SK-N-SH treated with all-trans-retinoic acid at 6 μM for 48 hours (cell line): ENCODE measurements at regions not wholly inside any gene's neighbourhood (a gene's known extent, or its start where the extent isn't known, plus 50 kb on each side); places are given as distances from the start of the nearest gene placed in this dataset.

Source experiments
- ATAC-seq: fragments of 200-7000 bp; cut with Tn5 transposase; 3 replicates; pipeline ENCODE4 v1.9.1; 2020; ENCODE audit warnings: mild to moderate bottlenecking, moderate library complexity
- BACH2 ChIP-seq: fragments of 250-450 bp; sonication (Bioruptor Pico); IDR thresholded peaks from 2 replicates; pipeline ENCODE4 v1.9.0; 2021; ENCODE audit warnings: mild to moderate bottlenecking, borderline replicate concordance
- CREB5 ChIP-seq: fragments of 250-450 bp; sonication (Bioruptor Pico); IDR thresholded peaks from 2 replicates; pipeline ENCODE4 v1.5.1; 2020; ENCODE audit warnings: low read depth, mild to moderate bottlenecking, moderate library complexity
- CSDC2 ChIP-seq: fragments of 250-450 bp; sonication (Bioruptor Pico); IDR thresholded peaks from 2 replicates; pipeline ENCODE4 v1.5.0; 2020; ENCODE audit warnings: mild to moderate bottlenecking, moderate library complexity
- GLIS3 ChIP-seq: fragments of 250-450 bp; sonication (Bioruptor Pico); IDR thresholded peaks from 2 replicates; pipeline ENCODE4 v1.5.0; 2020; ENCODE audit warnings: mild to moderate bottlenecking, moderate library complexity
- PATZ1 ChIP-seq: fragments of 250-450 bp; sonication (Bioruptor Pico); IDR thresholded peaks from 2 replicates; pipeline ENCODE4 v1.8.0; 2020; ENCODE audit warnings: mild to moderate bottlenecking, moderate library complexity, borderline replicate concordance
- POU6F1 ChIP-seq: fragments of 250-450 bp; sonication (Bioruptor Pico); IDR thresholded peaks from 2 replicates; pipeline ENCODE4 v1.8.0; 2021; ENCODE audit warnings: low read depth, mild to moderate bottlenecking, moderate library complexity, borderline replicate concordance
- SNAI2 ChIP-seq: fragments of 250-450 bp; sonication (Bioruptor Pico); IDR thresholded peaks from 2 replicates; pipeline ENCODE4 v1.5.0; 2020; ENCODE audit warnings: mild to moderate bottlenecking, moderate library complexity
- TCF4 ChIP-seq: fragments of 250-450 bp; sonication (Bioruptor Pico); IDR thresholded peaks from 2 replicates; pipeline ENCODE4 v1.8.0; 2021; ENCODE audit warnings: mild to moderate bottlenecking, moderate library complexity, borderline replicate concordance
- TOX ChIP-seq: fragments of 250-450 bp; sonication (Bioruptor Pico); IDR thresholded peaks from 2 replicates; pipeline ENCODE4 v1.8.0; 2021; ENCODE audit warnings: mild to moderate bottlenecking, moderate library complexity, borderline replicate concordance
- ZFP3 ChIP-seq: fragments of 250-450 bp; sonication (Bioruptor Pico); IDR thresholded peaks from 2 replicates; pipeline ENCODE4 v1.5.0; 2020; ENCODE audit warnings: mild to moderate bottlenecking, moderate library complexity
- ZNF565 ChIP-seq: fragments of 450-650 bp; formaldehyde crosslinking; conservative IDR thresholded peaks from 2 replicates; pipeline ENCODE4 v1.5.0; 2020; ENCODE audit warnings: low read depth, mild to moderate bottlenecking, moderate library complexity
- ZNF70 ChIP-seq: fragments of 450-650 bp; formaldehyde crosslinking; IDR thresholded peaks from 2 replicates; pipeline ENCODE4 v1.5.0; 2020; ENCODE audit warnings: mild to moderate bottlenecking, moderate library complexity
- ZNF8 ChIP-seq: fragments of 450-650 bp; formaldehyde crosslinking; IDR thresholded peaks from 2 replicates; pipeline ENCODE4 v1.5.0; 2020; ENCODE audit warnings: mild to moderate bottlenecking, moderate library complexity
- TF ChIP-seq, protein P1 (sequence below): fragments of 250-450 bp; sonication (Bioruptor Pico); IDR thresholded peaks from 2 replicates; pipeline ENCODE4 v1.5.0; 2020; ENCODE audit warnings: mild to moderate bottlenecking, moderate library complexity
- TF ChIP-seq, protein P2 (sequence below): fragments of 250-450 bp; sonication (Bioruptor Pico); IDR thresholded peaks from 2 replicates; pipeline ENCODE4 v1.5.1; 2021; ENCODE audit warnings: mild to moderate bottlenecking, moderate library complexity

- TF ChIP-seq POU6F1 = no peak
These were observed 325.1 kb downstream of the GADD45G start for GRCh38 chr9:89929673-89930480.

GRCh38 chr9:89933578-89933977 lies 328.8 kb downstream of the GADD45G start:
- ATAC-seq = no peak
- TF ChIP-seq, protein P1, sequence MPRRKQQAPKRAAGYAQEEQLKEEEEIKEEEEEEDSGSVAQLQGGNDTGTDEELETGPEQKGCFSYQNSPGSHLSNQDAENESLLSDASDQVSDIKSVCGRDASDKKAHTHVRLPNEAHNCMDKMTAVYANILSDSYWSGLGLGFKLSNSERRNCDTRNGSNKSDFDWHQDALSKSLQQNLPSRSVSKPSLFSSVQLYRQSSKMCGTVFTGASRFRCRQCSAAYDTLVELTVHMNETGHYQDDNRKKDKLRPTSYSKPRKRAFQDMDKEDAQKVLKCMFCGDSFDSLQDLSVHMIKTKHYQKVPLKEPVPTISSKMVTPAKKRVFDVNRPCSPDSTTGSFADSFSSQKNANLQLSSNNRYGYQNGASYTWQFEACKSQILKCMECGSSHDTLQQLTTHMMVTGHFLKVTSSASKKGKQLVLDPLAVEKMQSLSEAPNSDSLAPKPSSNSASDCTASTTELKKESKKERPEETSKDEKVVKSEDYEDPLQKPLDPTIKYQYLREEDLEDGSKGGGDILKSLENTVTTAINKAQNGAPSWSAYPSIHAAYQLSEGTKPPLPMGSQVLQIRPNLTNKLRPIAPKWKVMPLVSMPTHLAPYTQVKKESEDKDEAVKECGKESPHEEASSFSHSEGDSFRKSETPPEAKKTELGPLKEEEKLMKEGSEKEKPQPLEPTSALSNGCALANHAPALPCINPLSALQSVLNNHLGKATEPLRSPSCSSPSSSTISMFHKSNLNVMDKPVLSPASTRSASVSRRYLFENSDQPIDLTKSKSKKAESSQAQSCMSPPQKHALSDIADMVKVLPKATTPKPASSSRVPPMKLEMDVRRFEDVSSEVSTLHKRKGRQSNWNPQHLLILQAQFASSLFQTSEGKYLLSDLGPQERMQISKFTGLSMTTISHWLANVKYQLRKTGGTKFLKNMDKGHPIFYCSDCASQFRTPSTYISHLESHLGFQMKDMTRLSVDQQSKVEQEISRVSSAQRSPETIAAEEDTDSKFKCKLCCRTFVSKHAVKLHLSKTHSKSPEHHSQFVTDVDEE (CRISPR knock-in tag) = no peak
- no peak for TF ChIP-seq ZNF8 (CRISPR knock-in tag)

More at GRCh38 chr9:89929673-89930480, 325.1 kb downstream of the GADD45G start:
- no peak for ATAC-seq

- TF ChIP-seq POU6F1 (no peak), CREB5 (CRISPR knock-in tag) (no peak), ZNF565 (CRISPR knock-in tag) (no peak), GLIS3 (CRISPR knock-in tag) (no peak), ZNF70 (CRISPR knock-in tag) (no peak), ZFP3 (no peak), TCF4 (no peak)
- TF ChIP-seq, protein P1 (CRISPR knock-in tag) = no peak
- TF ChIP-seq, protein P2, sequence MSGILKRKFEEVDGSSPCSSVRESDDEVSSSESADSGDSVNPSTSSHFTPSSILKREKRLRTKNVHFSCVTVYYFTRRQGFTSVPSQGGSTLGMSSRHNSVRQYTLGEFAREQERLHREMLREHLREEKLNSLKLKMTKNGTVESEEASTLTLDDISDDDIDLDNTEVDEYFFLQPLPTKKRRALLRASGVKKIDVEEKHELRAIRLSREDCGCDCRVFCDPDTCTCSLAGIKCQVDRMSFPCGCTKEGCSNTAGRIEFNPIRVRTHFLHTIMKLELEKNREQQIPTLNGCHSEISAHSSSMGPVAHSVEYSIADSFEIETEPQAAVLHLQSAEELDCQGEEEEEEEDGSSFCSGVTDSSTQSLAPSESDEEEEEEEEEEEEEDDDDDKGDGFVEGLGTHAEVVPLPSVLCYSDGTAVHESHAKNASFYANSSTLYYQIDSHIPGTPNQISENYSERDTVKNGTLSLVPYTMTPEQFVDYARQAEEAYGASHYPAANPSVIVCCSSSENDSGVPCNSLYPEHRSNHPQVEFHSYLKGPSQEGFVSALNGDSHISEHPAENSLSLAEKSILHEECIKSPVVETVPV (CRISPR knock-in tag) = no peak
- no peak for ATAC-seq
These were observed 330.3 kb downstream of the GADD45G start for GRCh38 chr9:89935115-89935514.

- ATAC-seq = no peak
- no peak for TF ChIP-seq TOX (CRISPR knock-in tag)
- no peak for TF ChIP-seq CSDC2
- no peak for TF ChIP-seq BACH2 (CRISPR knock-in tag)
- TF ChIP-seq, protein P2 (CRISPR knock-in tag) = no peak
- no peak for TF ChIP-seq SNAI2 (CRISPR knock-in tag)
- TF ChIP-seq ZNF70 (CRISPR knock-in tag) = no peak
- TF ChIP-seq TCF4 = no peak
- no peak for TF ChIP-seq PATZ1 (CRISPR knock-in tag)
- no peak for TF ChIP-seq CREB5 (CRISPR knock-in tag)
These were observed 331.0 kb downstream of the GADD45G start for GRCh38 chr9:89935801-89936200.
